K562 (cell line): ENCODE measurements at regions not wholly inside any gene's neighbourhood (a gene's known extent, or its start where the extent isn't known, plus 50 kb on each side); places are given as distances from the start of the nearest gene placed in this dataset.

ENCODE experiments used
- ATAC-seq: fragments of 200-7000 bp; cut with Tn5 transposase; 3 replicates; pipeline ENCODE4 v1.9.1; 2020; ENCODE audit warnings: moderate library complexity
- BruUV-seq: library from RNA; stranded (reverse); fragments of 400-500 nt; replicated peaks from 2 replicates; lab custom pipeline; 2021; lab: Mats Ljungman, UMichigan
- CTCF ChIA-PET: fragments of 300-600 bp; formaldehyde crosslinking; extraction: SDS; loops from one replicate; lab custom pipeline; 2021; ENCODE audit warnings: low intra/inter-chr PET ratio; lab: Yijun Ruan, JAX
- POLR2A ChIA-PET: fragments of 300-600, 350-650 bp; sonication (Branson Sonifier 250); formaldehyde crosslinking; extraction: SDS; loops from one replicate; lab custom pipeline; 2021; ENCODE audit warnings: antibody characterized with exemption, inconsistent platforms; lab: Yijun Ruan, JAX
- DNase-seq, 4 experiments: peaks; one replicate each; pipeline versions ENCODE4 v3.0.0 to v3.0.0-alpha.2; 2011 to 2018; ENCODE audit warnings: low spot score in 3 of 4, mixed read lengths in 3 of 4; ENCODE audit errors: extremely low read depth in 1 of 4
- FAIRE-seq: peaks from 2 replicates; lab custom pipeline; 2011; peaks lifted over from hg19 to GRCh38; lab: Jason Lieb, UNC
- H2AFZ ChIP-seq: 2 replicates; pipeline ENCODE4 v1.6.0; 2011; ENCODE audit warnings: low read depth, low read length, control low read depth, inconsistent platforms
- H3K27ac ChIP-seq: fragments of 200-600 bp; 3 replicates; pipeline ENCODE4 v1.8.0; 2011; ENCODE audit warnings: low read depth, mild to moderate bottlenecking, control low read depth, inconsistent platforms, low read length, moderate library complexity, mixed read lengths; ENCODE audit errors: extremely low read depth
- H3K27me3 ChIP-seq, 2 experiments: fragments of 300-600 bp in 1 of 2; 2 replicates in 1 of 2; 3 replicates in 1 of 2; pipeline versions ENCODE4 v1.6.0 to v1.8.0; 2011; ENCODE audit warnings: inconsistent platforms in 2 of 2, low read length in 2 of 2, mild to moderate bottlenecking in 1 of 2, mixed read lengths in 1 of 2, moderate library complexity in 1 of 2; ENCODE audit not compliant: control insufficient read depth in 2 of 2, insufficient read depth in 2 of 2
- H3K36me3 ChIP-seq: fragments of 300-600 bp; 3 replicates; pipeline ENCODE4 v1.8.0; 2011; ENCODE audit warnings: mild to moderate bottlenecking, low read length, inconsistent platforms; ENCODE audit not compliant: control insufficient read depth, insufficient read depth
- H3K4me1 ChIP-seq, 2 experiments: fragments of 200-600 bp in 1 of 2; replicated peaks in 1 of 2; 2 replicates in 1 of 2; 3 replicates in 1 of 2; pipeline versions ENCODE4 v1.5.1 to v1.8.0; 2011; ENCODE audit warnings: inconsistent platforms in 2 of 2, low read length in 2 of 2, mild to moderate bottlenecking in 1 of 2, mixed read lengths in 1 of 2, moderate library complexity in 1 of 2; ENCODE audit not compliant: control insufficient read depth in 2 of 2, insufficient read depth in 2 of 2
- H3K4me2 ChIP-seq: 2 replicates; pipeline ENCODE4 v1.6.1; 2011; ENCODE audit warnings: low read length, control low read depth, inconsistent platforms, mixed read lengths; ENCODE audit not compliant: insufficient read depth
- H3K4me3 ChIP-seq: fragments of 200-600 bp; sonication (generic), shearing (Covaris generic); 2 replicates; pipeline ENCODE4 v1.5.1; 2016; ENCODE audit warnings: control low read depth, inconsistent platforms
- H3K79me2 ChIP-seq: fragments of 200-600 bp; 3 replicates; pipeline ENCODE4 v1.8.0; 2011; ENCODE audit warnings: low read length, inconsistent platforms; ENCODE audit not compliant: control insufficient read depth, insufficient read depth
- H3K9ac ChIP-seq, 2 experiments: 2 replicates each; pipeline versions ENCODE4 v1.6.0 to v1.6.1; 2011; ENCODE audit warnings: low read depth in 2 of 2, low read length in 2 of 2, control low read depth in 1 of 2, inconsistent platforms in 1 of 2, mild to moderate bottlenecking in 1 of 2, mixed read lengths in 1 of 2; ENCODE audit not compliant: insufficient read depth in 1 of 2
- H3K9me1 ChIP-seq: one replicate; pipeline ENCODE4 v1.6.0; 2011; ENCODE audit warnings: inconsistent platforms, mild to moderate bottlenecking, low read length, moderate library complexity; ENCODE audit not compliant: control insufficient read depth, insufficient read depth
- H3K9me3 ChIP-seq: replicated peaks from 2 replicates; pipeline ENCODE4 v1.5.1; 2011; ENCODE audit warnings: low read depth, low read length, inconsistent platforms; ENCODE audit not compliant: control insufficient read depth, insufficient read depth
- H4K20me1 ChIP-seq: replicated peaks from 2 replicates; pipeline ENCODE4 v1.6.1; 2011; ENCODE audit warnings: low read length, inconsistent platforms, mixed read lengths; ENCODE audit not compliant: control insufficient read depth, insufficient read depth
- FIP1L1 ChIP-seq: fragments of 200-400 bp; formaldehyde crosslinking; IDR thresholded peaks from 2 replicates; pipeline ENCODE4 v1.6.1; 2018; ENCODE audit warnings: mild to moderate bottlenecking, low read depth, low read length; ENCODE audit not compliant: poor library complexity, severe bottlenecking
- GATA2 ChIP-seq: sonication (generic); formaldehyde crosslinking; IDR thresholded peaks from 2 replicates; pipeline ENCODE4 v1.4.0; 2020; ENCODE audit warnings: mild to moderate bottlenecking, missing genetic modification reagents
- JUNB ChIP-seq: fragments of 450-650 bp; formaldehyde crosslinking; conservative IDR thresholded peaks from 2 replicates; pipeline ENCODE4 v1.4.0; 2020; ENCODE audit warnings: mild to moderate bottlenecking
- MED1 ChIP-seq: sonication (generic); formaldehyde crosslinking; IDR thresholded peaks from 2 replicates; pipeline ENCODE4 v1.8.1; 2023; ENCODE audit warnings: missing genetic modification reagents, borderline replicate concordance
- MTA2 ChIP-seq: fragments of 450-650 bp; IDR thresholded peaks from 2 replicates; pipeline ENCODE4 v1.6.1; 2016; ENCODE audit warnings: low read depth
- RBBP5 ChIP-seq: fragments of 200-600 bp; sonication (generic); IDR thresholded peaks from 2 replicates; pipeline ENCODE4 v1.6.1; 2012; ENCODE audit warnings: borderline replicate concordance, mild to moderate bottlenecking, low read length, control low read depth, inconsistent platforms; ENCODE audit not compliant: insufficient read depth, poor library complexity, severe bottlenecking
- WGBS: fragments of 100-300 bp; shearing (Covaris generic); methylation state at CpG from one replicate; pipeline ENCODE4 v1.1.6; 2016; ENCODE audit warnings: low coverage, mixed read lengths; ENCODE audit not compliant: insufficient coverage; ENCODE audit errors: missing lambda C conversion rate; 5-methylcytosine and 5-hydroxymethylcytosine counted together
- in situ Hi-C: fragments of 300-500 bp; cut with MboI; formaldehyde crosslinking; loops from 4 replicates; pipeline ENCODE4 v1.15.0; 2018; ENCODE audit warnings: inconsistent platforms, mixed read lengths
- intact Hi-C: fragments of 100-400 bp; cut with micrococcal nuclease; formaldehyde crosslinking; loops from 2 replicates; pipeline ENCODE4 v1.14.2; 2022

DNA sequence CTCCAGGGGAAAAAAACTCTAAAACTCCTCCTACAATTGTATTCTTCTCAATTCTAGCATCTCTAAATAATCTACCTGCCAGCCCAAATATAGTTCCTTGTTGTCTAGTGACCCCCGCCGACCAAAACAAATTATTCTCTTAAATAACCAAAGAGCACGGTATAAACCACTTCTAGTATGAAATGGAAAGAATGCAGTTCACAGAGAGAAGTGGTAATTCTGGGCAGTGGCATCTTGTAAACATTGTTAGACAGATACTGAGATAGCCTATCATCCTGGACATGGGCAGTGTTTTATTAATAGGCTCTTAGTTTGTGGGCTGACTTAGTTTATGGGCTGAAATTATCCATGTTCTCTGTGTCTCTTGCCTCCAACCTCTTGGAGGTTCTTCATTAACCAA is 1412.6 kb upstream of the CDH9 start:
- TF ChIP-seq JUNB (no peak), FIP1L1 (no peak), GATA2 (no peak)
- Histone ChIP-seq H3K9me1 (no peaks in the 10 kb centered on the region), H3K79me2 (no peaks in the 10 kb centered on the region), H2AFZ (no peak overlapping the region), H3K27ac (no peak overlapping the region), H3K27me3 (no peaks in the 10 kb centered on the region), H3K4me3 (no peak overlapping the region), H3K9ac (no peak overlapping the region), H3K4me1 (no peaks in the 10 kb centered on the region), H3K4me2 (no peak overlapping the region), H4K20me1 (no peaks in the 10 kb centered on the region), H3K36me3 (no peaks in the 10 kb centered on the region), H3K9me3 (no peaks in the 10 kb centered on the region)
- CTCF ChIA-PET: no interaction called here
- in situ Hi-C loops (no loop called here), intact Hi-C loops (no loop called here)
- no TSS peak for BruUV-seq
- DNase-seq (no peak), FAIRE-seq (no peak), ATAC-seq (no peak)
- WGBS: 0% methylated on average over 2 of the region's 3 CpGs
- POLR2A ChIA-PET: no interaction called here

DNA sequence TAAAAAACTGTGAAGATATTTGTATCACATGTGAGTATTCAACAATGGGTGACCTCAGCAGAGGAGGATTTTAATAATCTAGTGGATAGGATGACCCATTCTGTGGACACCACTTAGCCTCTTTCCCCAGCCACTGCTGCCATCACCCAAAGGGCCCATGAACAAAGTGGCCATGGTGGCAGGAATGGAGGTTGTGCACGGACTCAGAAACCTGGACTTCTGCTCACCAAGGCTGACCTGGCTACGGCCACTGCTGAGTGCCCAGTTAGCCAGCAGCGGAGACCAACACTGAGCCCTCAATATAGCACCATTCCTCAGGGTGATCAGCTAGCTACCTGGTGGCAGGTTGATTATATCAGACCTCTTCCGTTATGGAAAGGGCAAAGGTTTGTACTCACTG is 1410.4 kb upstream of the CDH9 start:
- WGBS: 2% methylated on average over 4 of the region's 4 CpGs
- in situ Hi-C loops: no loop called here
- H3K4me3 ChIP-seq: no peak overlapping the region
- H3K79me2 ChIP-seq: no peaks in the 10 kb centered on the region
- H3K27me3 ChIP-seq: no peaks in the 10 kb centered on the region
- no peak for TF ChIP-seq MTA2
- TF ChIP-seq RBBP5: no peak
- no peak for TF ChIP-seq MED1 (CRISPR knock-in tag)
- no peak overlapping the region for H3K27ac ChIP-seq
- H3K9me3 ChIP-seq: no peaks in the 10 kb centered on the region
- H4K20me1 ChIP-seq: no peaks in the 10 kb centered on the region
- no peak for DNase-seq
- ChIA-PET POLR2A (no interaction called here), CTCF (no interaction called here)
- H3K9ac ChIP-seq: no peak overlapping the region
- H2AFZ ChIP-seq: no peak overlapping the region
- H3K36me3 ChIP-seq: no peaks in the 10 kb centered on the region
- BruUV-seq: no TSS peak
- no peak overlapping the region for H3K4me2 ChIP-seq
- ATAC-seq: no peak
- FAIRE-seq: no peak
- intact Hi-C loops: no loop called here
- H3K9me1 ChIP-seq: no peaks in the 10 kb centered on the region
- no peaks in the 10 kb centered on the region for H3K4me1 ChIP-seq
